ENCODE measurements at regions not wholly inside any gene's neighbourhood (a gene's known extent, or its start where the extent isn't known, plus 50 kb on each side); places are given as distances from the start of the nearest gene placed in this dataset.

GRCh38 chr15:38687340-38687739 is 122.7 kb upstream of the RASGRP1 start:
- Histone ChIP-seq H3K9me3 (ENCODE audit: control insufficient read depth in 4 of 4, insufficient read depth in 3 of 4, low read length in 3 of 4) (no peaks in the 10 kb centered on the region), H3K9ac (ENCODE audit: insufficient read depth in 1 of 2, low read length in 2 of 2) (no peak overlapping the region), H3K4me1 (ENCODE audit: control insufficient read depth in 5 of 5, insufficient read depth in 5 of 5, low read length in 5 of 5) (no peaks in the 10 kb centered on the region), H3K27ac (ENCODE audit: low read depth in 1 of 2, low read length in 1 of 2) (no peak overlapping the region), H3K4me3 (no peak overlapping the region), H3K36me3 (ENCODE audit: control insufficient read depth in 4 of 4, insufficient read depth in 4 of 4, low read length in 4 of 4) (no peaks in the 10 kb centered on the region), H3K27me3 (ENCODE audit: control insufficient read depth in 3 of 3, insufficient read depth in 3 of 3, low read length in 2 of 3) (no peaks in the 10 kb centered on the region)
- no peak for ATAC-seq (ENCODE audit: insufficient read depth, low FRiP score)
- no peak for TF ChIP-seq CTCF (IDR thresholded peaks at IDR 0.05; ENCODE audit: control extremely low read depth, extremely low read depth)
- 47 to 56% methylated on average over 2 of the region's 2 CpGs for WGBS, 2 donors
- DNase-seq, result peak in 1 of 3 donors; percentile 17

- Histone ChIP-seq H3K36me3 (ENCODE audit: control insufficient read depth in 4 of 4, insufficient read depth in 4 of 4, low read length in 4 of 4) (no peaks in the 10 kb centered on the region), H3K4me1 (ENCODE audit: control insufficient read depth in 5 of 5, insufficient read depth in 5 of 5, low read length in 5 of 5) (no peaks in the 10 kb centered on the region), H3K9ac (ENCODE audit: insufficient read depth in 1 of 2, low read length in 2 of 2) (no peak overlapping the region), H3K4me3 (no peak overlapping the region), H3K27me3 (ENCODE audit: control insufficient read depth in 3 of 3, insufficient read depth in 3 of 3, low read length in 2 of 3) (no peaks in the 10 kb centered on the region), H3K27ac (ENCODE audit: low read depth in 1 of 2, low read length in 1 of 2) (no peak overlapping the region), H3K9me3 (ENCODE audit: control insufficient read depth in 4 of 4, insufficient read depth in 3 of 4, low read length in 3 of 4) (no peaks in the 10 kb centered on the region)
- no peak for TF ChIP-seq CTCF (IDR thresholded peaks at IDR 0.05; ENCODE audit: control extremely low read depth, extremely low read depth)
- 73 to 88% methylated on average over 7 of the region's 7 CpGs for WGBS, 2 donors
- ATAC-seq (ENCODE audit: insufficient read depth, low FRiP score) (no peak), DNase-seq (no peak)
Measured at GRCh38 chr15:38687775-38688495, 123.3 kb upstream of the RASGRP1 start.

GRCh38 chr15:38688761-38689160 is 124.1 kb upstream of the RASGRP1 start:
- H3K36me3 ChIP-seq (ENCODE audit: control insufficient read depth in 4 of 4, insufficient read depth in 4 of 4, low read length in 4 of 4), result no peaks in the 10 kb centered on the region
- TF ChIP-seq CTCF (IDR thresholded peaks at IDR 0.05; ENCODE audit: control extremely low read depth, extremely low read depth), result no peak
- H3K27me3 ChIP-seq (ENCODE audit: control insufficient read depth in 3 of 3, insufficient read depth in 3 of 3, low read length in 2 of 3), result no peaks in the 10 kb centered on the region
- no peak overlapping the region for H3K9ac ChIP-seq (ENCODE audit: insufficient read depth in 1 of 2, low read length in 2 of 2)
- no peak overlapping the region for H3K4me3 ChIP-seq
- ATAC-seq (ENCODE audit: insufficient read depth, low FRiP score), result no peak
- H3K27ac ChIP-seq (ENCODE audit: low read depth in 1 of 2, low read length in 1 of 2), result no peak overlapping the region
- WGBS, 2 donors, result 77 to 97% methylated on average over 1 of the region's 1 CpG
- H3K9me3 ChIP-seq (ENCODE audit: control insufficient read depth in 4 of 4, insufficient read depth in 3 of 4, low read length in 3 of 4), result no peaks in the 10 kb centered on the region
- H3K4me1 ChIP-seq (ENCODE audit: control insufficient read depth in 5 of 5, insufficient read depth in 5 of 5, low read length in 5 of 5), result no peaks in the 10 kb centered on the region
- no peak for DNase-seq

- ATAC-seq (ENCODE audit: insufficient read depth, low FRiP score) (no peak), DNase-seq (no peak)
- Histone ChIP-seq H3K27ac (ENCODE audit: low read depth in 1 of 2, low read length in 1 of 2) (no peak overlapping the region), H3K4me1 (ENCODE audit: control insufficient read depth in 5 of 5, insufficient read depth in 5 of 5, low read length in 5 of 5) (no peaks in the 10 kb centered on the region), H3K4me3 (no peak overlapping the region), H3K9ac (ENCODE audit: insufficient read depth in 1 of 2, low read length in 2 of 2) (no peak overlapping the region), H3K9me3 (ENCODE audit: control insufficient read depth in 4 of 4, insufficient read depth in 3 of 4, low read length in 3 of 4) (no peaks in the 10 kb centered on the region), H3K27me3 (ENCODE audit: control insufficient read depth in 3 of 3, insufficient read depth in 3 of 3, low read length in 2 of 3) (no peaks in the 10 kb centered on the region), H3K36me3 (ENCODE audit: control insufficient read depth in 4 of 4, insufficient read depth in 4 of 4, low read length in 4 of 4) (no peaks in the 10 kb centered on the region)
- TF ChIP-seq CTCF (IDR thresholded peaks at IDR 0.05; ENCODE audit: control extremely low read depth, extremely low read depth), result no peak
- WGBS, 2 donors, result 73 to 80% methylated on average over 2 of the region's 2 CpGs
Measured at GRCh38 chr15:38689522-38689921, 124.9 kb upstream of the RASGRP1 start.
